OCI-LY7 (cell line): ENCODE measurements at regions not wholly inside any gene's neighbourhood (a gene's known extent, or its start where the extent isn't known, plus 50 kb on each side); places are given as distances from the start of the nearest gene placed in this dataset.
"Not testable (repeated sequence)": the region's sequence is repeated elsewhere in the genome, so short reads cannot be mapped to it uniquely, and the experiment has no call there.

Experiments used
- BruUV-seq: library from RNA; stranded (reverse); fragments of 400-500 nt; replicated peaks from 2 replicates; lab custom pipeline; 2021; lab: Mats Ljungman, UMichigan
- CTCF ChIA-PET: fragments of 300-600 bp; sonication (Branson Sonifier 250); formaldehyde crosslinking; loops from one replicate; lab custom pipeline; 2022; ENCODE audit warnings: antibody characterized with exemption; ENCODE audit not compliant: unreplicated experiment; lab: Charles Lee
- POLR2A ChIA-PET: fragments of 300-600 bp; sonication (Branson Sonifier 250); formaldehyde crosslinking; loops from one replicate; lab custom pipeline; 2022; ENCODE audit warnings: antibody characterized with exemption; lab: Charles Lee
- DNase-seq: peaks from one replicate; pipeline ENCODE4 v3.0.0-alpha.2; 2015; ENCODE audit warnings: low spot score
- H2AFZ ChIP-seq: fragments of 200-600 bp; sonication (generic), shearing (Covaris generic); 2 replicates; pipeline ENCODE4 v1.6.1; 2014; ENCODE audit warnings: mild to moderate bottlenecking, antibody characterized with exemption, low read length, moderate library complexity
- H3K27ac ChIP-seq: fragments of 200-600 bp; sonication (generic); 2 replicates; pipeline ENCODE4 v1.5.1; 2014; ENCODE audit warnings: mixed run types, low read depth, mild to moderate bottlenecking, moderate library complexity, low read length, inconsistent platforms; ENCODE audit not compliant: poor library complexity, severe bottlenecking
- H3K36me3 ChIP-seq: fragments of 200-600 bp; sonication (generic); 2 replicates; pipeline ENCODE4 v1.6.1; 2014; ENCODE audit warnings: mild to moderate bottlenecking, antibody characterized with exemption, low read length, moderate library complexity, mixed read lengths; ENCODE audit not compliant: insufficient read depth
- H3K4me1 ChIP-seq: fragments of 200-600 bp; sonication (generic); 2 replicates; pipeline ENCODE4 v1.5.1; 2014; ENCODE audit warnings: mild to moderate bottlenecking, low read length; ENCODE audit not compliant: insufficient read depth, poor library complexity, severe bottlenecking
- H3K4me2 ChIP-seq: fragments of 200-600 bp; sonication (generic); 2 replicates; pipeline ENCODE4 v1.6.1; 2014; ENCODE audit warnings: mild to moderate bottlenecking, low read length
- H3K4me3 ChIP-seq: fragments of 200-600 bp; sonication (generic); 2 replicates; pipeline ENCODE4 v1.5.1; 2014; ENCODE audit warnings: mild to moderate bottlenecking, low read depth, low read length; ENCODE audit not compliant: poor library complexity, severe bottlenecking
- H3K79me2 ChIP-seq: fragments of 200-600 bp; sonication (generic); 2 replicates; pipeline ENCODE4 v1.6.1; 2016; ENCODE audit warnings: low read depth, mild to moderate bottlenecking, low read length, moderate library complexity, mixed read lengths; ENCODE audit not compliant: insufficient read depth
- H3K9me2 ChIP-seq: fragments of 200-600 bp; sonication (generic); 2 replicates; pipeline ENCODE4 v1.6.1; 2016; ENCODE audit warnings: mild to moderate bottlenecking, low read length, mixed read lengths; ENCODE audit not compliant: insufficient read depth
- H3K9me3 ChIP-seq: fragments of 200-600 bp; sonication (generic); 2 replicates; pipeline ENCODE4 v1.6.1; 2014; ENCODE audit warnings: mild to moderate bottlenecking, mixed run types, low read length, mixed read lengths
- H4K20me1 ChIP-seq: fragments of 200-600 bp; sonication (generic); 2 replicates; pipeline ENCODE4 v1.6.1; 2014; ENCODE audit warnings: mild to moderate bottlenecking, antibody characterized with exemption, low read length, moderate library complexity, mixed read lengths; ENCODE audit not compliant: insufficient read depth
- intact Hi-C: fragments of 100-400 bp; cut with micrococcal nuclease; formaldehyde crosslinking; loops from one replicate; pipeline ENCODE4 v1.10.0; 2022; ENCODE audit not compliant: unreplicated experiment

GRCh38 chr15:84505552-84505951 is 95.3 kb upstream of the ZSCAN2 start:
- H3K36me3 ChIP-seq, H3K79me2 ChIP-seq, H3K4me2 ChIP-seq, CTCF ChIA-PET, H3K9me2 ChIP-seq, H4K20me1 ChIP-seq, H3K9me3 ChIP-seq, DNase-seq, POLR2A ChIA-PET, intact Hi-C loops, H2AFZ ChIP-seq, BruUV-seq, H3K27ac ChIP-seq, H3K4me1 ChIP-seq, H3K4me3 ChIP-seq: not testable (repeated sequence)

- H3K4me1 ChIP-seq, H3K4me2 ChIP-seq, H4K20me1 ChIP-seq, H3K36me3 ChIP-seq, POLR2A ChIA-PET, DNase-seq, H3K9me2 ChIP-seq, H3K27ac ChIP-seq, H3K79me2 ChIP-seq, H3K4me3 ChIP-seq, BruUV-seq, intact Hi-C loops, H3K9me3 ChIP-seq, CTCF ChIA-PET, H2AFZ ChIP-seq: not testable (repeated sequence)
Measured at GRCh38 chr15:84512324-84512723, 88.5 kb upstream of the ZSCAN2 start.

- H3K4me2 ChIP-seq, POLR2A ChIA-PET, H3K9me3 ChIP-seq, intact Hi-C loops, H3K27ac ChIP-seq, H3K4me1 ChIP-seq, H3K4me3 ChIP-seq, H4K20me1 ChIP-seq, H2AFZ ChIP-seq, BruUV-seq, CTCF ChIA-PET, H3K9me2 ChIP-seq, H3K36me3 ChIP-seq, H3K79me2 ChIP-seq: not testable (repeated sequence)
- peak; percentile 43 for DNase-seq
Measured at GRCh38 chr15:84516773-84517172, 84.0 kb upstream of the ZSCAN2 start.

GRCh38 chr15:84525491-84526344 is 75.1 kb upstream of the ZSCAN2 start:
- H4K20me1 ChIP-seq, H3K79me2 ChIP-seq, CTCF ChIA-PET, H3K36me3 ChIP-seq, H2AFZ ChIP-seq, H3K4me1 ChIP-seq, H3K9me2 ChIP-seq, intact Hi-C loops, DNase-seq, H3K4me3 ChIP-seq, H3K4me2 ChIP-seq, H3K9me3 ChIP-seq, H3K27ac ChIP-seq, BruUV-seq, POLR2A ChIA-PET: not testable (repeated sequence)

GRCh38 chr15:84530751-84531150 is 70.1 kb upstream of the ZSCAN2 start:
- H3K9me2 ChIP-seq, H3K27ac ChIP-seq, CTCF ChIA-PET, POLR2A ChIA-PET, H3K9me3 ChIP-seq, H3K4me3 ChIP-seq, BruUV-seq, DNase-seq, H2AFZ ChIP-seq, H4K20me1 ChIP-seq, H3K36me3 ChIP-seq, H3K4me1 ChIP-seq, H3K4me2 ChIP-seq, H3K79me2 ChIP-seq, intact Hi-C loops: not testable (repeated sequence)

GRCh38 chr15:84531223-84531622 is 69.6 kb upstream of the ZSCAN2 start:
- H3K9me3 ChIP-seq, H3K4me2 ChIP-seq, BruUV-seq, H3K4me1 ChIP-seq, H4K20me1 ChIP-seq, POLR2A ChIA-PET, H3K9me2 ChIP-seq, CTCF ChIA-PET, H3K27ac ChIP-seq, H3K79me2 ChIP-seq, H3K4me3 ChIP-seq, DNase-seq, H2AFZ ChIP-seq, H3K36me3 ChIP-seq, intact Hi-C loops: not testable (repeated sequence)
